Keratinocyte (primary cell): ENCODE measurements at regions not wholly inside any gene's neighbourhood (a gene's known extent, or its start where the extent isn't known, plus 50 kb on each side); places are given as distances from the start of the nearest gene placed in this dataset.

Experiments used
- DNase-seq: peaks from one replicate; pipeline ENCODE4 v3.0.0-alpha.2; 2011; ENCODE audit warnings: low read depth, missing footprints, low spot score
- FAIRE-seq: peaks from 2 replicates; lab custom pipeline; 2011; peaks lifted over from hg19 to GRCh38; lab: Jason Lieb, UNC
- H2AFZ ChIP-seq: 2 replicates; pipeline ENCODE4 v1.6.0; 2012; ENCODE audit warnings: low read length, control low read depth, inconsistent platforms; ENCODE audit not compliant: control insufficient read depth
- H3K27ac ChIP-seq: 2 replicates; pipeline ENCODE4 v1.5.1; 2011; ENCODE audit warnings: low read length; ENCODE audit not compliant: control insufficient read depth, insufficient read depth
- H3K27me3 ChIP-seq: 3 replicates; pipeline ENCODE4 v1.6.0; 2011; ENCODE audit warnings: low read length; ENCODE audit not compliant: control insufficient read depth, insufficient read depth; ENCODE audit errors: extremely low read depth
- H3K36me3 ChIP-seq, 2 experiments: 2 replicates in 1 of 2; 3 replicates in 1 of 2; pipeline ENCODE4 v1.5.1; 2011; ENCODE audit warnings: low read length in 2 of 2, mild to moderate bottlenecking in 1 of 2; ENCODE audit not compliant: control insufficient read depth in 2 of 2, insufficient read depth in 2 of 2; ENCODE audit errors: extremely low read depth in 1 of 2
- H3K4me1 ChIP-seq: 3 replicates; pipeline ENCODE4 v1.5.1; 2011; ENCODE audit warnings: low read length; ENCODE audit not compliant: control insufficient read depth, insufficient read depth; ENCODE audit errors: extremely low read depth
- H3K4me2 ChIP-seq: 3 replicates; pipeline ENCODE4 v1.6.0; 2011; ENCODE audit warnings: low read depth, low read length; ENCODE audit not compliant: control insufficient read depth, insufficient read depth; ENCODE audit errors: extremely low read depth
- H3K4me3 ChIP-seq, 3 experiments: fragments of 200-600 bp in 1 of 3; sonication (generic) in 1 of 3; 2 replicates in 2 of 3; 3 replicates in 1 of 3; pipeline ENCODE4 v1.5.1; 2011 to 2016; ENCODE audit warnings: low read length in 3 of 3, mild to moderate bottlenecking in 3 of 3, control low read depth in 2 of 3, inconsistent platforms in 1 of 3, low read depth in 1 of 3, mixed read lengths in 1 of 3, mixed run types in 1 of 3, moderate library complexity in 1 of 3; ENCODE audit not compliant: control insufficient read depth in 2 of 3, insufficient read depth in 2 of 3; ENCODE audit errors: extremely low read depth in 1 of 3
- H3K79me2 ChIP-seq: 2 replicates; pipeline ENCODE4 v1.6.0; 2012; ENCODE audit warnings: low read length; ENCODE audit not compliant: control insufficient read depth, insufficient read depth
- H3K9ac ChIP-seq: 3 replicates; pipeline ENCODE4 v1.6.0; 2011; ENCODE audit warnings: low read length; ENCODE audit not compliant: control insufficient read depth, insufficient read depth; ENCODE audit errors: extremely low read depth
- H3K9me1 ChIP-seq: 3 replicates; pipeline ENCODE4 v1.6.0; 2011; ENCODE audit warnings: low read length; ENCODE audit not compliant: control insufficient read depth, insufficient read depth; ENCODE audit errors: extremely low read depth
- H3K9me3 ChIP-seq: 2 replicates; pipeline ENCODE4 v1.5.1; 2012; ENCODE audit warnings: low read depth, low read length; ENCODE audit not compliant: control insufficient read depth
- H4K20me1 ChIP-seq: 3 replicates; pipeline ENCODE4 v1.6.0; 2011; ENCODE audit warnings: low read length; ENCODE audit not compliant: control insufficient read depth, insufficient read depth; ENCODE audit errors: extremely low read depth
- CTCF ChIP-seq, 3 experiments: IDR thresholded peaks in 1 of 3; conservative IDR thresholded peaks in 1 of 3; optimal IDR thresholded peaks in 1 of 3; 2 replicates in 2 of 3; 3 replicates in 1 of 3; pipeline versions ENCODE3 to v1.5.1; 2011; ENCODE audit warnings: low read length in 3 of 3, mild to moderate bottlenecking in 3 of 3, moderate library complexity in 2 of 3, control low read depth in 1 of 3, inconsistent platforms in 1 of 3; ENCODE audit not compliant: insufficient read depth in 2 of 3; ENCODE audit errors: extremely low read depth in 1 of 3
- EZH2 ChIP-seq: IDR thresholded peaks from one replicate; pipeline ENCODE4 v1.6.1; 2012; ENCODE audit warnings: inconsistent platforms, mild to moderate bottlenecking, low read length, moderate library complexity
- dilution Hi-C: fragments of 300-500 bp; cut with MboI; formaldehyde crosslinking; loops from one replicate; pipeline ENCODE4 v1.7.0; 2020; ENCODE audit warnings: low sequenced_read_pairs; ENCODE audit not compliant: extremely low pct_ligation_motif_present

GRCh38 chr5:63263411-63263810 is 684.8 kb downstream of the LRRC70 start:
- dilution Hi-C loops, result no loop called here
- Histone ChIP-seq H3K4me3 (no peak overlapping the region), H3K79me2 (no peaks in the 10 kb centered on the region), H3K9ac (no peak overlapping the region), H2AFZ (no peak overlapping the region), H3K4me2 (no peak overlapping the region), H3K4me1 (peaks cover 18% of the 10 kb centered on the region), H4K20me1 (no peaks in the 10 kb centered on the region), H3K9me1 (no peaks in the 10 kb centered on the region), H3K27me3 (no peaks in the 10 kb centered on the region), H3K9me3 (peaks cover 2% of the 10 kb centered on the region), H3K27ac (peak overlapping the region; percentile 9), H3K36me3 (no peaks in the 10 kb centered on the region)
- no peak for TF ChIP-seq CTCF (optimal IDR thresholded peaks at IDR 0.05 in 1 of 3, IDR thresholded peaks at IDR 0.05 in 1 of 3, conservative IDR thresholded peaks at IDR 0.05 in 1 of 3; ENCODE audit: extremely low read depth in 1 of 3, insufficient read depth in 2 of 3, low read length in 3 of 3)
- TF ChIP-seq EZH2, result no peak
- no peak for FAIRE-seq
- DNase-seq, result no peak

- peak overlapping the region; percentile 94 for H3K27ac ChIP-seq
- FAIRE-seq, result peak; percentile 93
Observed at GRCh38 chr5:63262185-63262981, 683.8 kb downstream of the LRRC70 start.

More at GRCh38 chr5:63262185-63262981, 683.8 kb downstream of the LRRC70 start:
- peak overlapping the region; percentile 56 for H3K9ac ChIP-seq
- H3K4me2 ChIP-seq, result peak overlapping the region; percentile 16
- H3K27me3 ChIP-seq, result no peaks in the 10 kb centered on the region
- dilution Hi-C loops, result no loop called here
- H3K9me1 ChIP-seq, result no peaks in the 10 kb centered on the region
- H4K20me1 ChIP-seq, result no peaks in the 10 kb centered on the region
- no peak for DNase-seq
- H3K36me3 ChIP-seq, result no peaks in the 10 kb centered on the region
- no peak overlapping the region for H3K4me3 ChIP-seq
- peaks cover 2% of the 10 kb centered on the region for H3K9me3 ChIP-seq
- no peaks in the 10 kb centered on the region for H3K79me2 ChIP-seq
- no peak for TF ChIP-seq CTCF (optimal IDR thresholded peaks at IDR 0.05 in 1 of 3, IDR thresholded peaks at IDR 0.05 in 1 of 3, conservative IDR thresholded peaks at IDR 0.05 in 1 of 3; ENCODE audit: extremely low read depth in 1 of 3, insufficient read depth in 2 of 3, low read length in 3 of 3)
- TF ChIP-seq EZH2, result no peak
- H3K4me1 ChIP-seq, result peaks cover 18% of the 10 kb centered on the region
- H2AFZ ChIP-seq, result peak overlapping the region; percentile 73
